Astrocyte of the spinal cord (primary cell): ENCODE measurements at regions not wholly inside any gene's neighbourhood (a gene's known extent, or its start where the extent isn't known, plus 50 kb on each side); places are given as distances from the start of the nearest gene placed in this dataset.
"Not testable (repeated sequence)": the region's sequence is repeated elsewhere in the genome, so short reads cannot be mapped to it uniquely, and the experiment has no call there.

Experiments
- DNase-seq: peaks from one replicate; pipeline ENCODE4 v3.0.0; 2011; ENCODE audit warnings: low read depth, low spot score
- H3K4me3 ChIP-seq: 2 replicates; pipeline ENCODE4 v1.5.1; 2011; ENCODE audit warnings: low read depth, mild to moderate bottlenecking, low read length, moderate library complexity
- in situ Hi-C: cut with HindIII; loops from 2 replicates; pipeline ENCODE4 v1.10.0; 2017; ENCODE audit warnings: low sequenced_read_pairs
- TF ChIP-seq, protein P1 (sequence below): IDR thresholded peaks from 2 replicates; pipeline ENCODE4 v1.5.1; 2012; ENCODE audit warnings: low read depth, mild to moderate bottlenecking, low read length, inconsistent platforms

DNA sequence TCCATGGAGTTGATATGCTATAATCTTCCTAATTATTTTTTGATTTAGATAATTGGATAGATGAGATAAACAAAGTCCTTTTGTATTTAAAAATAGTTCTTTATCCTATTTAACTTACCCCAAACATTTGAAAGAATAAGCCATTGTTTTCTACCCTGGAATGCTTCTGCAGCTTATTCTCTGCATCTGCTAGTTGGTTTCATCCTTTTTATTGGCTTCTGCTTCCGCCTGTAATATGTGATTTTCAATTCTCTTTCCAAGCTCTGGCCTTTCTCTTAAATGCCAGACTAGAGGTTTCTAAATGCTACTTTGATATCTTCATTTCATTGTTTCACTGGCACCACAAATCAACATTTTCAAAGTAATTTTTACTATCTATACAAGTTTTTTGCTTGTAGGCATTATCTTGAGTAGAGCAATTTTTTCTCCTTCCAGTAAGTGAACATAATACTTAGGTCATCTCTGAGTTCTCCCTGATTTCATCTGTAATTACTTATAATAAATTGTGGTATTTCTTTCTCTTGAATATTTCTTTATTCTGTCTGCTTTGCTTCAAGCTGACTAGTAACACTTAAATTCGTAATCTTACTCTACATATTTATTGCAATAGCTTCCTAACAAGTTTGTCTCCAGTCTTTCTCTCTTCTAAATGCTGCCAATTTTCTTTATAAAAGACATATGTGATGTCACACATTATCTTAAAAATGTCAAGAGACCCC is 958.4 kb downstream of the SLC6A15 start:
- no peak overlapping the region for H3K4me3 ChIP-seq
- no peak for DNase-seq
- TF ChIP-seq, protein P1, sequence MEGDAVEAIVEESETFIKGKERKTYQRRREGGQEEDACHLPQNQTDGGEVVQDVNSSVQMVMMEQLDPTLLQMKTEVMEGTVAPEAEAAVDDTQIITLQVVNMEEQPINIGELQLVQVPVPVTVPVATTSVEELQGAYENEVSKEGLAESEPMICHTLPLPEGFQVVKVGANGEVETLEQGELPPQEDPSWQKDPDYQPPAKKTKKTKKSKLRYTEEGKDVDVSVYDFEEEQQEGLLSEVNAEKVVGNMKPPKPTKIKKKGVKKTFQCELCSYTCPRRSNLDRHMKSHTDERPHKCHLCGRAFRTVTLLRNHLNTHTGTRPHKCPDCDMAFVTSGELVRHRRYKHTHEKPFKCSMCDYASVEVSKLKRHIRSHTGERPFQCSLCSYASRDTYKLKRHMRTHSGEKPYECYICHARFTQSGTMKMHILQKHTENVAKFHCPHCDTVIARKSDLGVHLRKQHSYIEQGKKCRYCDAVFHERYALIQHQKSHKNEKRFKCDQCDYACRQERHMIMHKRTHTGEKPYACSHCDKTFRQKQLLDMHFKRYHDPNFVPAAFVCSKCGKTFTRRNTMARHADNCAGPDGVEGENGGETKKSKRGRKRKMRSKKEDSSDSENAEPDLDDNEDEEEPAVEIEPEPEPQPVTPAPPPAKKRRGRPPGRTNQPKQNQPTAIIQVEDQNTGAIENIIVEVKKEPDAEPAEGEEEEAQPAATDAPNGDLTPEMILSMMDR, result no peak
- in situ Hi-C loops, result no loop called here

DNA sequence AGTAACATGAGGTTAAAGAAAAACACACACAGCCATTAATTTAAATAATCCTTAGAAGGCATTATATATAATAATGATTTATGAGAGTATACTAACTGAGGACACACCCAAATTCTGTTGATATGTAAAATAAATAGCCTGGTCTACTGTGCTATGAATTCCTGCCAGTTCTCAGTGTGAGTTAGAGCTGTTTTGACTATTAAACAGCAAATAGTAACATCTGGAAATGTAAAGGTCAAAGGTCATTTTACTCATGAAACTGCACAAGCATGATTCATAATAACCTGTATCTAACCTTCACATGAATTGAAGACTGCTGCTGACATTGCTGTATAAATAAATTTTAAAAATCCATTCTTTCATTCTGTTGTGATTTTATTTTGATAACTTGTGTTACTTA is 966.7 kb downstream of the SLC6A15 start:
- no peak overlapping the region for H3K4me3 ChIP-seq
- TF ChIP-seq, protein P1, result no peak
- DNase-seq, result peak; percentile 79
- in situ Hi-C loops, result no loop called here

DNA sequence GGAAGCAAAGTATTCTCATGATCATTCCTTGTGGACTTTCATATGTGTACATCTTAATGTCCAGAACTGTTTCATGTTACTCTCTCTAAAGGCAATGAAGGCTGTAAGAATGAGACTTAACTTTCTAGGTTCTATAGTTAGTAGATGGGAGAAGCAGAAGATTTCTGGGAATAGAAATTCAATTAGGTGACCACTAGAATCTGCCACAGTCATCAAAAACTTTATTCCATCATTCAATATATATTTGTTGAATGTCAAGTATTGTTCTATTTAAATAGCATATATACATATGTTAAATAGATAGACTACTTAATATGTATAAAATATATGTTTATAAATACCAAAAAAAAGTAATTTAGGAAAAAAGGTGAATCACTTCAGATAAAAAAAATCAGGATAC is 972.9 kb downstream of the SLC6A15 start:
- in situ Hi-C loops, result no loop called here
- H3K4me3 ChIP-seq, result no peak overlapping the region
- no peak for DNase-seq
- TF ChIP-seq, protein P1, result no peak

DNA sequence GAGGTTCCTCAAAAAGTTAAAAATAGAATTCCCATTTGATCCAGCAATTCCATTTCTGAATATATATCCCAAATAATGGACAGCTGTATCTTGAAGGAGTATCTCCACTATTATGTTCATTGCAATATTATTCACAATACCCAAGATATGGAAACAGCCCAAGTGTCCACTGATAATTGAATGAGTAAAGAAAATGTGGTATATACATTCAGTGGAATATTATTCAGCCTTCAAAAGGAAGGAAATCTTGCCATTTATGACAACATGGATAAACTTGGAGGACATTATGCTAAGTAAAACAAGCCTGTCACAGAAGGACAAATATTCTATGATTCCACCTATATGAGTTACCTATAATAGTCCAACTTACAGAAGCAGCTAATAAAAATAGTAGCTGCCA is 979.0 kb downstream of the SLC6A15 start:
- in situ Hi-C loops, result no loop called here
- TF ChIP-seq, protein P1, result no peak
- DNase-seq, result no peak
- no peak overlapping the region for H3K4me3 ChIP-seq

DNA sequence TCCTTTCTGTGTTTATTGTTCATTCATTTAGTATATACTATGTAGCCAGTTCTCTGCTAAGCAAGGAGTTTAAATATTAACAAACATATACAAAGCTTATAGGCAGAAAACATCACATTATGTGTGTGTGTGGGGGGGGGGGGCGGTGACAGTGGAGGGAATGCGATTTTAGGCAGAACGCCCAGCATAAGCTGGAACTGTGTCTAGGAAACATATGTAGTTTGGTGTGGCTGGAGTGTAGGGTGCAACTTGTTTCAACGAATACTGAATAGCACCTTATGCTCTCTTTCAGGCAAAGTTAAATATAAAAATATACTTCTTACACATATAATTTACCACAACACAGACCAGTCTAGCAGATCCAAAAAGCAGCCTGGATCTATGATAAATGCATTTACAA is 980.6 kb downstream of the SLC6A15 start:
- DNase-seq, result no peak
- TF ChIP-seq, protein P1, result no peak
- in situ Hi-C loops, result no loop called here
- H3K4me3 ChIP-seq, result no peak overlapping the region

DNA sequence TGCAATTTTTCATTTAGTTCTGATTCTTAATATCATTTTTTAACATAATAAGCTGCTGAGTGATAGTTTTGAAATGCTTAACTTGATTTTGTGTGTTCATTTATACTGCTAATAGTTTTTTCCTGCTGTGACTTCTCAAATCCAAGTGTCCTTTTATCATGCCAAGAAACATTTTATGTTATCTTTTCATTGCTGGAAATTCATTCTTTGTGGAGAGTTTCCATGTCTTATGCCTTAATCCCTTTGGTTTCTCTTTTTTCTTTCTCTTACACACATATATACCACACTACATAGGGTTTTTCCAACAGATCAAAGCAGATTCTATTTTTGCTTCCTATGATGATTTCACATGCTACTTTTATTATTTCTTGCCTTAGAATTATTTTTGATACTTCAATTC is 981.1 kb downstream of the SLC6A15 start:
- TF ChIP-seq, protein P1, result no peak
- in situ Hi-C loops, result no loop called here
- no peak overlapping the region for H3K4me3 ChIP-seq
- DNase-seq, result no peak

DNA sequence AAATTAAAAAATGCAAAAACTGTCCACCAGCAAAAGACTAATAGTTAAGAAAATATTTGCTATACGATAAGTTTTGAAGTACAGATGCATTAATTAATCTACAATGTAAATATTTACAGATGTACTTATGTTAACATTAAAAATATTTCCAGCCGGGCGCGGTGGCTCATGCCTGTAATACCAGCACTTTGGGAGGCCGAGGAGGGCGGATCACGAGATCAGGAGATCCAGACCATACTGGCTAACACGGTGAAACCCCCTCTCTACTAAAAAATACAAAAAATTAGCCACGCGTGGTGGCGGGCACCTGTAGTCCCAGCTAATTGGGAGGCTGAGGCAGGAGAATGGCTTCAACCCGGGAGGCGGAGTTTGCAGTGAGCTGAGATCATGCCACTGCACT is 982.8 kb downstream of the SLC6A15 start:
- in situ Hi-C loops, DNase-seq: not testable (repeated sequence)

More for the DNA sequence above, 982.8 kb downstream of the SLC6A15 start:
- not testable (repeated sequence) for H3K4me3 ChIP-seq
